ENCODE measurements at regions not wholly inside any gene's neighbourhood (a gene's known extent, or its start where the extent isn't known, plus 50 kb on each side); places are given as distances from the start of the nearest gene placed in this dataset.

GRCh38 chr3:177307826-177308225 is 110.5 kb upstream of the TBL1XR1 start:
- ChIA-PET CTCF (no interaction called here), POLR2A (no interaction called here)
- intact Hi-C loops (cut with micrococcal nuclease; ENCODE audit: unreplicated experiment), result loop anchor here (1.0 kb wide), 1 partner anchor 257 kb away; no protein-coding TSS in a partner anchor
- TF ChIP-seq, protein P1, sequence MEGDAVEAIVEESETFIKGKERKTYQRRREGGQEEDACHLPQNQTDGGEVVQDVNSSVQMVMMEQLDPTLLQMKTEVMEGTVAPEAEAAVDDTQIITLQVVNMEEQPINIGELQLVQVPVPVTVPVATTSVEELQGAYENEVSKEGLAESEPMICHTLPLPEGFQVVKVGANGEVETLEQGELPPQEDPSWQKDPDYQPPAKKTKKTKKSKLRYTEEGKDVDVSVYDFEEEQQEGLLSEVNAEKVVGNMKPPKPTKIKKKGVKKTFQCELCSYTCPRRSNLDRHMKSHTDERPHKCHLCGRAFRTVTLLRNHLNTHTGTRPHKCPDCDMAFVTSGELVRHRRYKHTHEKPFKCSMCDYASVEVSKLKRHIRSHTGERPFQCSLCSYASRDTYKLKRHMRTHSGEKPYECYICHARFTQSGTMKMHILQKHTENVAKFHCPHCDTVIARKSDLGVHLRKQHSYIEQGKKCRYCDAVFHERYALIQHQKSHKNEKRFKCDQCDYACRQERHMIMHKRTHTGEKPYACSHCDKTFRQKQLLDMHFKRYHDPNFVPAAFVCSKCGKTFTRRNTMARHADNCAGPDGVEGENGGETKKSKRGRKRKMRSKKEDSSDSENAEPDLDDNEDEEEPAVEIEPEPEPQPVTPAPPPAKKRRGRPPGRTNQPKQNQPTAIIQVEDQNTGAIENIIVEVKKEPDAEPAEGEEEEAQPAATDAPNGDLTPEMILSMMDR (IDR thresholded peaks at IDR 0.05; ENCODE audit: insufficient read depth in 1 of 2, low read depth in 1 of 2, low read length in 1 of 2, severe bottlenecking in 1 of 2, unreplicated experiment in 1 of 2), result no peak
- Mint-ChIP-seq H3K4me3 (ENCODE audit: unreplicated experiment) (no peak overlapping the region), H3K27ac (ENCODE audit: unreplicated experiment) (no peak overlapping the region), H3K27me3 (ENCODE audit: insufficient read depth, unreplicated experiment) (no peaks in the 10 kb centered on the region), H3K9me3 (ENCODE audit: unreplicated experiment) (no peaks in the 10 kb centered on the region), H3K36me3 (ENCODE audit: insufficient read depth, unreplicated experiment) (peaks cover 2% of the 10 kb centered on the region), H3K4me1 (ENCODE audit: low read depth, unreplicated experiment) (peaks cover 2% of the 10 kb centered on the region)
- BruUV-seq (replicated peaks), result no TSS peak
- no peak for DNase-seq
- Histone ChIP-seq H3K4me3 (ENCODE audit: low read depth, low read length) (no peak overlapping the region), H3K27me3 (replicated peaks; ENCODE audit: control insufficient read depth, insufficient read depth, low read length) (no peaks in the 10 kb centered on the region), H3K9me3 (peaks cover 6% of the 10 kb centered on the region), H3K4me1 (no peaks in the 10 kb centered on the region), H3K36me3 (ENCODE audit: control insufficient read depth, insufficient read depth, low read length) (no peaks in the 10 kb centered on the region)

DNA sequence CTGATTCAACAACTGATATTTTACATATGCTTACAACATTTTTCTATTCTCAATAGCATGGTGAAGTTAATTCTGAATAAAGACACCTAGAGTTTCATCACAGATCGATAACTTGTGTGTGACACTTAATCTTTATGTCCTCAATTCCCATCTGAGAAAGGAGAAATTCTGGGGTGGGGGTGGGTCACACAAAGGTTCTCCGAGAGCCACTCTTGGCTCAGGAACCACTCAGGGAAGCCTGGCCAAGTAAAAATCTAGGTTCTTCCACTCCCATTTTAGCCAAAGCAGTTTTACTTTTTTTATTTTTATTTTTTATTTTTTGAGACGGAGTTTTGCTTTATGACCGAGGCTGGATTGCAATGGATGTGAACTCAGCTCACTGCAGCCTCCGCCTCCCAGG is 111.0 kb upstream of the TBL1XR1 start:
- H3K36me3 Mint-ChIP-seq (ENCODE audit: insufficient read depth, unreplicated experiment), result no peaks in the 10 kb centered on the region
- no peak overlapping the region for H3K4me3 ChIP-seq (ENCODE audit: low read depth, low read length)
- no peak for DNase-seq
- POLR2A ChIA-PET, result no interaction called here
- no TSS peak for BruUV-seq (replicated peaks)
- H3K4me3 Mint-ChIP-seq (ENCODE audit: unreplicated experiment), result no peak overlapping the region
- CTCF ChIA-PET, result no interaction called here
- no peaks in the 10 kb centered on the region for H3K4me1 ChIP-seq
- peaks cover 6% of the 10 kb centered on the region for H3K9me3 ChIP-seq
- no peaks in the 10 kb centered on the region for H3K9me3 Mint-ChIP-seq (ENCODE audit: unreplicated experiment)
- no peaks in the 10 kb centered on the region for H3K27me3 Mint-ChIP-seq (ENCODE audit: insufficient read depth, unreplicated experiment)
- TF ChIP-seq, protein P1 (IDR thresholded peaks at IDR 0.05; ENCODE audit: insufficient read depth in 1 of 2, low read depth in 1 of 2, low read length in 1 of 2, severe bottlenecking in 1 of 2, unreplicated experiment in 1 of 2), result no peak
- H3K27me3 ChIP-seq (replicated peaks; ENCODE audit: control insufficient read depth, insufficient read depth, low read length), result no peaks in the 10 kb centered on the region
- no peaks in the 10 kb centered on the region for H3K4me1 Mint-ChIP-seq (ENCODE audit: low read depth, unreplicated experiment)
- H3K27ac Mint-ChIP-seq (ENCODE audit: unreplicated experiment), result no peak overlapping the region
- H3K36me3 ChIP-seq (ENCODE audit: control insufficient read depth, insufficient read depth, low read length), result no peaks in the 10 kb centered on the region
- intact Hi-C loops (cut with micrococcal nuclease; ENCODE audit: unreplicated experiment), result no loop called here

- Mint-ChIP-seq H3K4me1 (ENCODE audit: low read depth, unreplicated experiment) (no peaks in the 10 kb centered on the region), H3K27ac (ENCODE audit: unreplicated experiment) (no peak overlapping the region), H3K36me3 (ENCODE audit: insufficient read depth, unreplicated experiment) (no peaks in the 10 kb centered on the region), H3K4me3 (ENCODE audit: unreplicated experiment) (no peak overlapping the region), H3K9me3 (ENCODE audit: unreplicated experiment) (no peaks in the 10 kb centered on the region), H3K27me3 (ENCODE audit: insufficient read depth, unreplicated experiment) (no peaks in the 10 kb centered on the region)
- no TSS peak for BruUV-seq (replicated peaks)
- H3K4me1 ChIP-seq, result no peaks in the 10 kb centered on the region
- TF ChIP-seq, protein P1 (IDR thresholded peaks at IDR 0.05; ENCODE audit: insufficient read depth in 1 of 2, low read depth in 1 of 2, low read length in 1 of 2, severe bottlenecking in 1 of 2, unreplicated experiment in 1 of 2), result no peak
- CTCF ChIA-PET, result interaction anchor here (0.5 kb wide), 1 partner anchor 493 kb away, joined by 5 read pairs; no protein-coding TSS in a partner anchor
- H3K4me3 ChIP-seq (ENCODE audit: low read depth, low read length), result no peak overlapping the region
- no peaks in the 10 kb centered on the region for H3K36me3 ChIP-seq (ENCODE audit: control insufficient read depth, insufficient read depth, low read length)
- POLR2A ChIA-PET, result no interaction called here
- intact Hi-C loops (cut with micrococcal nuclease; ENCODE audit: unreplicated experiment), result no loop called here
- DNase-seq, result no peak
- H3K9me3 ChIP-seq, result peaks cover 6% of the 10 kb centered on the region
- no peaks in the 10 kb centered on the region for H3K27me3 ChIP-seq (replicated peaks; ENCODE audit: control insufficient read depth, insufficient read depth, low read length)
Observed at GRCh38 chr3:177308911-177309310, 111.6 kb upstream of the TBL1XR1 start.

Measured in Caco-2 (cell line).